ENCODE measurements at regions not wholly inside any gene's neighbourhood (a gene's known extent, or its start where the extent isn't known, plus 50 kb on each side); places are given as distances from the start of the nearest gene placed in this dataset.

DNA sequence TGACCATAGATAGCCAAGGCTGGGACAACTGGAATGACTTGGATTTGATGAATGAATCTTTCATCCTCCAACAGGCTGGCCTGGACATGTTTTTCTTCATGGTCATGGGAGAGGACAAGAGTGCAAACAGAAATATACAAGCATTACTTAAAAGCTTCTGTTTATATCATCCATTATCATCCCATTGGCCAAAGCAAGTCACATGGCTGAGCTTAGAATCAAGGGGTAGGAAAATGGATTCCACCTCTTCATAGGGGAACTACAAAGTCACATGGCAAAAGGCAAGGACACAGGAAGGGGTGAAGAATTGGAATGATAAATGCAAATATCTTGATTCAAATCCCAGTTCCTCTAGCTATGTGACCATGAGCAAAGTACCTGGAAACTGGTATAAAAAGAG, 90.2 kb upstream of the BARHL2 start:
- Histone ChIP-seq H3K9me3 (no peaks in the 10 kb centered on the region), H3K36me3 (no peaks in the 10 kb centered on the region), H3K27ac (no peak overlapping the region), H3K4me3 (no peak overlapping the region), H3K27me3 (no peaks in the 10 kb centered on the region), H3K4me1 (no peaks in the 10 kb centered on the region)
- TF ChIP-seq, protein P1, sequence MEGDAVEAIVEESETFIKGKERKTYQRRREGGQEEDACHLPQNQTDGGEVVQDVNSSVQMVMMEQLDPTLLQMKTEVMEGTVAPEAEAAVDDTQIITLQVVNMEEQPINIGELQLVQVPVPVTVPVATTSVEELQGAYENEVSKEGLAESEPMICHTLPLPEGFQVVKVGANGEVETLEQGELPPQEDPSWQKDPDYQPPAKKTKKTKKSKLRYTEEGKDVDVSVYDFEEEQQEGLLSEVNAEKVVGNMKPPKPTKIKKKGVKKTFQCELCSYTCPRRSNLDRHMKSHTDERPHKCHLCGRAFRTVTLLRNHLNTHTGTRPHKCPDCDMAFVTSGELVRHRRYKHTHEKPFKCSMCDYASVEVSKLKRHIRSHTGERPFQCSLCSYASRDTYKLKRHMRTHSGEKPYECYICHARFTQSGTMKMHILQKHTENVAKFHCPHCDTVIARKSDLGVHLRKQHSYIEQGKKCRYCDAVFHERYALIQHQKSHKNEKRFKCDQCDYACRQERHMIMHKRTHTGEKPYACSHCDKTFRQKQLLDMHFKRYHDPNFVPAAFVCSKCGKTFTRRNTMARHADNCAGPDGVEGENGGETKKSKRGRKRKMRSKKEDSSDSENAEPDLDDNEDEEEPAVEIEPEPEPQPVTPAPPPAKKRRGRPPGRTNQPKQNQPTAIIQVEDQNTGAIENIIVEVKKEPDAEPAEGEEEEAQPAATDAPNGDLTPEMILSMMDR (IDR thresholded peaks at IDR 0.05), result no peak
- no peak for TF ChIP-seq POLR2A (IDR thresholded peaks at IDR 0.05)
- DNase-seq, result no peak
- intact Hi-C loops (cut with DNase I; ENCODE audit: low total_unique reads), result no loop called here

DNA sequence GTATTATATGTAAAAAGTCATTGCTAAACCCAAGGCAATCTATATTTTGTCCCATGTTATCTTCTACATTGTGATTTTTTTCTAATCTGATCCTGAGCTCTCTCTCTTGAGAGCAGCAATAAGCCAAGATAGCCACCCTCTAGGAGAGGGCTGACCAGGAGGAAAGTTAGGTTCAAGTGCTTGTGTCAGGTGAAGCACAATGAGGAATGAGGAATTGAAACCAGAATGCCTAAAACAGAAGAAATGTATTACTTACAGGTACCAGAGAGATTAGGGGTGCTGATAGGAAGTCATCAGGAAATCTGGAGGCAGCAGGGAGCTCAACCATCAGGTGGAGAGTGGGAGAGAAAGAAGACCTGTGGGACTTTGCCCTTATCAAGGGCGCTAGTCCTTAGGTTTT, 85.5 kb upstream of the BARHL2 start:
- H3K4me3 ChIP-seq, result no peak overlapping the region
- H3K36me3 ChIP-seq, result no peaks in the 10 kb centered on the region
- H3K9me3 ChIP-seq, result no peaks in the 10 kb centered on the region
- no peaks in the 10 kb centered on the region for H3K27me3 ChIP-seq
- H3K27ac ChIP-seq, result no peak overlapping the region
- no peaks in the 10 kb centered on the region for H3K4me1 ChIP-seq
- intact Hi-C loops (cut with DNase I; ENCODE audit: low total_unique reads), result no loop called here
- no peak for TF ChIP-seq POLR2A (IDR thresholded peaks at IDR 0.05)
- TF ChIP-seq, protein P1 (IDR thresholded peaks at IDR 0.05), result no peak
- no peak for DNase-seq

DNA sequence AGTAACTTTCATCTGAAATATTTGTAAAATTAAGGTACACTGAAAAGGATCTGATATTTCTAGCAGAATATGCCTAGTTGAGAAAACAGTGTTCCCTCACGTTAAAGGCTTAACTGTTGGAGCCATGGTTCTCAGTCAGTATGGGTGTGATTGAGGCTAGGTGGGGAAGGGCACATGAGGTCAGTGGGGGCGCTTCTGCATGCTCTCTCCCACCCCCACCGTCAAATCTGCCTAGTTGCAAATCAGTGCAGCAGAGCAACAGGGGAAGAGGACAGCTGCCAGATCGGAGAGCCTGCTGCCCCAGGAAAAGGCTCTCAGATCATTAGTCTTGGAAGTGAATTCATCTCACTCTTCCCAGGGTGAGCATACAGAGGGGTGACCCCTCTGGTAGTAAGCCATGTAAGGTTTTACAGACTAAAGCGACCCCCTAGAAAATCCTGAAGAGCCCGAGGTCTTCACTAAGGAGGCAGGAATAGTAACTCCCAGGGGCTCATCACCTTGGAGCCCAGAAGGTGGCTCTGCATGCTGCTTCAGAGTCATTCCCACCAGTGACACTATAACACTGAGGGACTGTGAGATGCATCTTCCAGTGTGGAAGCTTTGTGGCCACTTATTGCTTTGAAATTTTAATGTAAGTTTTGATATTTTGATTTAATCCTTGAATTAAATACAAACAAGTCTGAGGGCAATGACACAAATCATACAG, 83.1 kb upstream of the BARHL2 start:
- TF ChIP-seq POLR2A (IDR thresholded peaks at IDR 0.05), result no peak
- Histone ChIP-seq H3K4me3 (no peak overlapping the region), H3K4me1 (no peaks in the 10 kb centered on the region), H3K27ac (no peak overlapping the region), H3K36me3 (no peaks in the 10 kb centered on the region), H3K9me3 (no peaks in the 10 kb centered on the region), H3K27me3 (no peaks in the 10 kb centered on the region)
- DNase-seq, result no peak
- intact Hi-C loops (cut with DNase I; ENCODE audit: low total_unique reads), result no loop called here

DNA sequence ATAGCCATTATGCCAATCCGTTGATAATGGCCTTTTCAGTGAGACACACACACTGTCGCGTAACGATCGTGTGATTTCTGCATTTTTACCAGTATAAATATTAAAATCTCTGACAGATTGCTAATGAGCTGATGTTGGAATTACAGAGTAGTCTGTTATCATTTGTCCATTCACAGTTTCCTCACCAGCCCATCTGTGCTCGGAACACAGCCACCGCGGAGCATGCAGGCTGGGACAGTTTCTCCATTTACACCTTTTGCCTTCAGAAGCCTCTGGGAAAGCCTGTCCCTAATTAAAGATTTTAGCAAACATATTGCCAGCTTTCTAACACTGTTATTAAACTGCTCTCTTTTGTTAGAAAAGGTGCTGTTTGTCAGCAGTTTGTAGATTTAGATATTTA, 82.2 kb upstream of the BARHL2 start:
- intact Hi-C loops (cut with DNase I; ENCODE audit: low total_unique reads), result no loop called here
- Histone ChIP-seq H3K36me3 (no peaks in the 10 kb centered on the region), H3K27me3 (no peaks in the 10 kb centered on the region), H3K9me3 (no peaks in the 10 kb centered on the region), H3K4me3 (no peak overlapping the region), H3K27ac (no peak overlapping the region), H3K4me1 (no peaks in the 10 kb centered on the region)
- no peak for DNase-seq
- TF ChIP-seq, protein P1 (IDR thresholded peaks at IDR 0.05), result no peak
- no peak for TF ChIP-seq POLR2A (IDR thresholded peaks at IDR 0.05)

DNA sequence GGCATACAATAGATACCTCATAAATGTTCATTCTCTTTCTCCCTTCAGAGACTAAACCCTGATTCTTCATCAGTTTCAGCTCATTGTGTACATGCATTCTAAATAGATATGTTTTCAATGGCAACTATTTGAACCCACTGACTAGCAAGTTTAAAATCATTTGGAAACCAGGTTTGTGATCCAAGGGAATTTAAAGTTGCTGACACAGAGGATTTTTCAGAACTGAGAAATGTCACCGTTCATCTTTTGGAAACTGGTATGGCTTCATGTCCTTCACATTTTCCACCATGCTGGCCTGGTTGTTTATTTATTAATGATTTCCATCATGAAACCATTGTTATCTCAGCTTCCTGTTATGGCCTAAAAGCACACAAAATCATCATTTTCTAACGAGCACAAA, 81.8 kb upstream of the BARHL2 start:
- no peak overlapping the region for H3K27ac ChIP-seq
- intact Hi-C loops (cut with DNase I; ENCODE audit: low total_unique reads), result no loop called here
- no peak for TF ChIP-seq POLR2A (IDR thresholded peaks at IDR 0.05)
- TF ChIP-seq, protein P1 (IDR thresholded peaks at IDR 0.05), result no peak

DNA sequence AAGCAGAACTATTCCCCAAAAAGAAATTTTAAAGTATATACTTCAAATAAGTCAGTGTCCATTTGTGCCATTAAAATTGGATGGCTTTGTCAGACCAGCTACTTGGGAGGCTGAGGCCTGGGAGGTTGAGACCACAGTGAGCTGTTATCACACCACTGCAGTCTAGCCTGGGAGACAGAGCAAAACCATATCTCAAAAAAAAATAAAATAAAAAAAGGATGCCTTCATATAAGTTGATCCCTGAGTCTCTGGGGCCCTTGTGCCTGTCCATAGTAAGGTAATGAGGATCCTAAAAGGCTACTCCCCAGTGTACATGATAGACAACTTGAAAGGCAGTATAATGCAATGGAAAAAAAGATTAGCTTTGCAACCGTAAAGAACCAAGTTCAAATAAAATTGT, 81.2 kb upstream of the BARHL2 start:
- intact Hi-C loops (cut with DNase I; ENCODE audit: low total_unique reads), result no loop called here
- TF ChIP-seq POLR2A (IDR thresholded peaks at IDR 0.05), result no peak
- TF ChIP-seq, protein P1 (IDR thresholded peaks at IDR 0.05), result no peak

More for the DNA sequence above, 81.8 kb upstream of the BARHL2 start:
- Histone ChIP-seq H3K27me3 (no peaks in the 10 kb centered on the region), H3K4me3 (no peak overlapping the region), H3K4me1 (no peaks in the 10 kb centered on the region), H3K9me3 (no peaks in the 10 kb centered on the region), H3K36me3 (no peaks in the 10 kb centered on the region)
- no peak for DNase-seq

More for the DNA sequence above, 81.2 kb upstream of the BARHL2 start:
- no peaks in the 10 kb centered on the region for H3K9me3 ChIP-seq
- no peak overlapping the region for H3K27ac ChIP-seq
- H3K4me1 ChIP-seq, result no peaks in the 10 kb centered on the region
- no peak overlapping the region for H3K4me3 ChIP-seq
- H3K27me3 ChIP-seq, result no peaks in the 10 kb centered on the region
- no peak for DNase-seq
- no peaks in the 10 kb centered on the region for H3K36me3 ChIP-seq

Measured in uterus (tissue), 3 donors.